ENCODE measurements at regions not wholly inside any gene's neighbourhood (a gene's known extent, or its start where the extent isn't known, plus 50 kb on each side); places are given as distances from the start of the nearest gene placed in this dataset.

DNA sequence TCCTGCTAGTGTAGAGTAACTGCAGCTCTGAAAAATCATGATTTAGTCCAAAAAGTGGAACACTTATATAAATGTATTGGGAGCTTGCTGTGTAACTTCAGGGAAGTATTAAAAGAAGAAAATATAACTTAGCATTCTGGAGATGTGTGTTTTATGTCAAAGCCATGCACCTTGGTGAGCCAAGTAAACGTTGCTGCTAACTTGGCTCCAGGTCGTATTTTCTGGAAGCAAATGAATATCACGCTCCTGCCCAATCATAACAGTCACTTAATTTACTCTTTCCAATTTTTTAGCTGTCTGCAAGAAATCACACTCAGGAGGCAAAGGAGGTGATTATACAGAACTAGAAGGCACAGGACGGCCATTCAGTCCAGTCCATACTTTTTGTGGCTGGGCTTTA, 61.1 kb downstream of the DOP1B start (continued):
- TF ChIP-seq MYPOP (CRISPR knock-in tag; IDR thresholded peaks at IDR 0.05), result no peak

DNA sequence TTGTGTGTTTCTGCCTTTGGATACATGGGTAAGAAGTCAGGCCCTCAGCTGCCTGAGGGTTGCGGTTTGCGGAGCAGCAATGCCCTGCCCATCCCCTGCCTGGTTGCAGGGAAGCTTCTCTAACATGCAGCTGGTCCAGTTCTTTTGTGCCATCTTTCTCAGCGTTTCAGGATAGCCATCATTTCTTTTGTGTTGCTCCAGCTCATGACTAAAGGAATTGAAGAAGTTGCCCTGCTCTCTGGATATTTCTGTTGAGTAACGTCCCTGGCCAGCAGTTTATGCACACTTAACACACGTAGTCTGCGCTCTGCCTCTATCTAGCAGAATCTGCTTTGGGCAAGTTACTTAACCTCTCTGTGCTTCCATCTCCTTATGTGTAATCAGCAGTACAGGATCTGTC, 62.1 kb downstream of the DOP1B start:
- H2AFZ ChIP-seq (ENCODE audit: low read length), result no peak overlapping the region
- FAIRE-seq (no peak), ATAC-seq (no peak), DNase-seq (ENCODE audit: low spot score) (no peak)
- intact Hi-C loops (cut with micrococcal nuclease; ENCODE audit: unreplicated experiment), result no loop called here
- no peak overlapping the region for H3K4me3 ChIP-seq (replicated peaks in 1 of 3; ENCODE audit: insufficient read depth in 1 of 3, low read depth in 2 of 3, low read length in 3 of 3)
- H4K20me1 ChIP-seq (ENCODE audit: insufficient read depth, low read length), result no peaks in the 10 kb centered on the region
- no peak overlapping the region for H3K9ac ChIP-seq (ENCODE audit: insufficient read depth, low read depth, low read length)
- no peaks in the 10 kb centered on the region for H3K27me3 ChIP-seq (ENCODE audit: control insufficient read depth in 1 of 2, insufficient read depth in 2 of 2, low read length in 2 of 2)
- in situ Hi-C loops (cut with HindIII; ENCODE audit: extremely low pct_ligation_motif_present, low pct_unique_long_range_greater_than_20kb), result no loop called here
- BruUV-seq (replicated peaks), result no TSS peak
- peaks cover 6% of the 10 kb centered on the region; the same call in 1 of the 2 replicates for H3K4me1 ChIP-seq (ENCODE audit: insufficient read depth, low read length)
- ChIA-PET CTCF (ENCODE audit: low intra/inter-chr PET ratio, low total read pairs) (no interaction called here), POLR2A (no interaction called here)
- no peak for TF ChIP-seq CEBPG (CRISPR knock-in tag; IDR thresholded peaks at IDR 0.05)
- TF ChIP-seq TSC22D2 (CRISPR knock-in tag; IDR thresholded peaks at IDR 0.05; ENCODE audit: borderline replicate concordance), result no peak
- no peak for TF ChIP-seq CSRNP2 (CRISPR knock-in tag; conservative IDR thresholded peaks at IDR 0.05; ENCODE audit: low read depth)
- no peak for TF ChIP-seq ZNF784 (CRISPR knock-in tag; IDR thresholded peaks at IDR 0.05; ENCODE audit: borderline replicate concordance)
- TF ChIP-seq, protein P1, sequence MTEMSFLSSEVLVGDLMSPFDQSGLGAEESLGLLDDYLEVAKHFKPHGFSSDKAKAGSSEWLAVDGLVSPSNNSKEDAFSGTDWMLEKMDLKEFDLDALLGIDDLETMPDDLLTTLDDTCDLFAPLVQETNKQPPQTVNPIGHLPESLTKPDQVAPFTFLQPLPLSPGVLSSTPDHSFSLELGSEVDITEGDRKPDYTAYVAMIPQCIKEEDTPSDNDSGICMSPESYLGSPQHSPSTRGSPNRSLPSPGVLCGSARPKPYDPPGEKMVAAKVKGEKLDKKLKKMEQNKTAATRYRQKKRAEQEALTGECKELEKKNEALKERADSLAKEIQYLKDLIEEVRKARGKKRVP (CRISPR knock-in tag; IDR thresholded peaks at IDR 0.05), result no peak
- no peaks in the 10 kb centered on the region for H3K79me2 ChIP-seq (ENCODE audit: insufficient read depth, low read length)
- H3K9me3 ChIP-seq (ENCODE audit: low read length), result no peaks in the 10 kb centered on the region
- no peak overlapping the region for H3K4me2 ChIP-seq (ENCODE audit: low read depth, low read length)
- WGBS (ENCODE audit: low lambda C conversion rate), result 87% methylated on average over 6 of the region's 6 CpGs
- peaks cover 0 to 1% of the 10 kb centered on the region in 2 experiments; a peak in 1 of 5 replicates for H3K36me3 ChIP-seq (replicated peaks in 1 of 2; ENCODE audit: control insufficient read depth in 1 of 2, insufficient read depth in 2 of 2, low read length in 2 of 2)
- no peak overlapping the region for H3K27ac ChIP-seq (ENCODE audit: extremely low read length, insufficient read depth, low read length)

Data from HepG2 (cell line).